GM12878 (cell line): ENCODE measurements at regions not wholly inside any gene's neighbourhood (a gene's known extent, or its start where the extent isn't known, plus 50 kb on each side); places are given as distances from the start of the nearest gene placed in this dataset.
"Not testable (repeated sequence)": the region's sequence is repeated elsewhere in the genome, so short reads cannot be mapped to it uniquely, and the experiment has no call there.

ENCODE experiments used
- ATAC-seq: fragments of 200-7000 bp; cut with Tn5 transposase; 3 replicates; pipeline ENCODE4 v1.9.1; 2020; ENCODE audit warnings: mild to moderate bottlenecking, moderate library complexity
- BruUV-seq: library from RNA; stranded (reverse); fragments of 400-500 nt; replicated peaks from 2 replicates; lab custom pipeline; 2021; lab: Mats Ljungman, UMichigan
- CTCF ChIA-PET: fragments of 300-600 bp; sonication (Branson Sonifier 250); formaldehyde crosslinking; extraction: SDS; loops from one replicate; lab custom pipeline; 2021; ENCODE audit warnings: inconsistent platforms; lab: Yijun Ruan, JAX
- POLR2A ChIA-PET: fragments of 350-600 bp; formaldehyde crosslinking; extraction: SDS; loops from one replicate; lab custom pipeline; 2021; ENCODE audit warnings: inconsistent platforms; lab: Charles Lee
- RAD21 ChIA-PET: fragments of 300-600 bp; sonication (Branson Sonifier 250); formaldehyde crosslinking; loops from one replicate; lab custom pipeline; 2023; ENCODE audit warnings: antibody characterized with exemption; ENCODE audit not compliant: unreplicated experiment; lab: Charles Lee
- SMC1A ChIA-PET: fragments of 300-600 bp; sonication (Branson Sonifier 250); formaldehyde crosslinking; loops from one replicate; lab custom pipeline; 2023; ENCODE audit not compliant: unreplicated experiment, uncharacterized antibody; lab: Charles Lee
- DNase-seq: peaks from one replicate; pipeline ENCODE4 v3.0.0-alpha.2; 2011; ENCODE audit warnings: low read depth, low spot score
- FAIRE-seq: peaks from 3 replicates; lab custom pipeline; 2011; peaks lifted over from hg19 to GRCh38; lab: Jason Lieb, UNC
- H2AFZ ChIP-seq: 2 replicates; pipeline ENCODE4 v1.6.0; 2011; ENCODE audit warnings: low read depth, low read length, control low read depth; ENCODE audit not compliant: control insufficient read depth
- H3K27ac ChIP-seq: 2 replicates; pipeline ENCODE4 v1.5.1; 2011; ENCODE audit warnings: control low read depth; ENCODE audit not compliant: control insufficient read depth, insufficient read depth
- H3K27me3 ChIP-seq, 2 experiments: replicated peaks in 1 of 2; 2 replicates each; pipeline versions ENCODE4 v1.6.0 to v1.6.1; 2011; ENCODE audit warnings: low read length in 1 of 2; ENCODE audit not compliant: control insufficient read depth in 2 of 2, insufficient read depth in 2 of 2
- H3K36me3 ChIP-seq, 2 experiments: 2 replicates each; pipeline ENCODE4 v1.5.1; 2011; ENCODE audit warnings: low read length in 1 of 2; ENCODE audit not compliant: control insufficient read depth in 2 of 2, insufficient read depth in 2 of 2
- H3K4me1 ChIP-seq: 2 replicates; pipeline ENCODE4 v1.6.1; 2011; ENCODE audit warnings: mild to moderate bottlenecking, low read length, moderate library complexity, mixed read lengths; ENCODE audit not compliant: control insufficient read depth, insufficient read depth
- H3K4me2 ChIP-seq: 2 replicates; pipeline ENCODE4 v1.6.0; 2011; ENCODE audit warnings: control low read depth; ENCODE audit not compliant: control insufficient read depth, insufficient read depth
- H3K4me3 ChIP-seq: fragments of 200-600 bp; sonication (generic); 2 replicates; pipeline ENCODE4 v1.5.1; 2016
- H3K79me2 ChIP-seq: 2 replicates; pipeline ENCODE4 v1.6.0; 2011; ENCODE audit warnings: low read length; ENCODE audit not compliant: control insufficient read depth, insufficient read depth
- H3K9ac ChIP-seq: 2 replicates; pipeline ENCODE4 v1.8.0; 2011; ENCODE audit warnings: low read length, control low read depth, mixed read lengths; ENCODE audit not compliant: control insufficient read depth, insufficient read depth
- H3K9me3 ChIP-seq: replicated peaks from 3 replicates; pipeline ENCODE4 v1.5.1; 2011; ENCODE audit warnings: mild to moderate bottlenecking, low read length; ENCODE audit not compliant: control insufficient read depth, insufficient read depth
- H4K20me1 ChIP-seq: 2 replicates; pipeline ENCODE4 v1.6.0; 2011; ENCODE audit not compliant: control insufficient read depth, insufficient read depth
- E2F4 ChIP-seq: IDR thresholded peaks from 2 replicates; pipeline ENCODE4 v1.6.1; 2012; ENCODE audit warnings: low read depth, low read length, improper control_type of control experiment
- FOXM1 ChIP-seq: IDR thresholded peaks from 2 replicates; pipeline ENCODE4 v1.6.1; 2012; ENCODE audit warnings: low read depth, mild to moderate bottlenecking, inconsistent platforms, low read length, moderate library complexity
- GABPA ChIP-seq: IDR thresholded peaks from 2 replicates; pipeline ENCODE4 v1.6.1; 2014; ENCODE audit warnings: antibody characterized with exemption, low read depth, mild to moderate bottlenecking, inconsistent platforms
- HDAC6 ChIP-seq: fragments of 200-600 bp; sonication (generic); IDR thresholded peaks from one replicate; pipeline ENCODE4 v1.8.0; 2017; ENCODE audit warnings: antibody characterized with exemption; ENCODE audit not compliant: unreplicated experiment
- IKZF2 ChIP-seq, 2 experiments: fragments of 450-650 bp; IDR thresholded peaks; 2 replicates each; pipeline ENCODE4 v1.6.1; 2017; ENCODE audit warnings: mild to moderate bottlenecking in 2 of 2, moderate library complexity in 2 of 2
- JUND ChIP-seq: IDR thresholded peaks from 2 replicates; pipeline ENCODE4 v1.6.1; 2012; ENCODE audit warnings: low read depth, mild to moderate bottlenecking, low read length, improper control_type of control experiment, moderate library complexity
- KDM1A ChIP-seq: fragments of 200-600 bp; sonication (generic); IDR thresholded peaks from 2 replicates; pipeline ENCODE4 v1.6.1; 2016; ENCODE audit warnings: borderline replicate concordance
- KLF5 ChIP-seq: fragments of 450-650 bp; IDR thresholded peaks from 2 replicates; pipeline ENCODE4 v1.6.1; 2014; ENCODE audit warnings: mild to moderate bottlenecking; ENCODE audit not compliant: partially characterized antibody
- MTA2 ChIP-seq: fragments of 450-650 bp; IDR thresholded peaks from 2 replicates; pipeline ENCODE4 v1.6.1; 2016; ENCODE audit warnings: low read depth, mild to moderate bottlenecking, moderate library complexity
- SREBF2 ChIP-seq: IDR thresholded peaks from 2 replicates; pipeline ENCODE4 v1.6.1; 2012; ENCODE audit warnings: mild to moderate bottlenecking, low read length
- TAF1 ChIP-seq: IDR thresholded peaks from 2 replicates; pipeline ENCODE4 v1.6.1; 2011; ENCODE audit warnings: mild to moderate bottlenecking, low read depth, low read length, borderline replicate concordance
- YY1 ChIP-seq: IDR thresholded peaks from 2 replicates; pipeline ENCODE4 v1.6.1; 2011; ENCODE audit warnings: low read depth, mild to moderate bottlenecking, low read length
- ZSCAN29 ChIP-seq: fragments of 450-650 bp; IDR thresholded peaks from 2 replicates; pipeline ENCODE4 v1.6.1; 2017; ENCODE audit warnings: mild to moderate bottlenecking, moderate library complexity
- WGBS: methylation state at CpG from one replicate; pipeline ENCODE4 v1.1.6; 2016; ENCODE audit warnings: low lambda C conversion rate; ENCODE audit not compliant: insufficient replicate concordance, insufficient coverage; ENCODE audit errors: missing lambda C conversion rate; 5-methylcytosine and 5-hydroxymethylcytosine counted together
- in situ Hi-C: fragments of 300-500 bp; cut with MboI; formaldehyde crosslinking; loops from 9 replicates; pipeline ENCODE4 v1.14.3; 2018; ENCODE audit warnings: mixed read lengths
- intact Hi-C: fragments of 100-400 bp; cut with micrococcal nuclease; formaldehyde crosslinking; loops from one replicate; pipeline ENCODE4 v1.14.2; 2022; ENCODE audit not compliant: unreplicated experiment

GRCh38 chr13:87244256-87244890 is 426.8 kb upstream of the SLITRK5 start:
- Histone ChIP-seq H3K4me1 (no peaks in the 10 kb centered on the region), H2AFZ (no peak overlapping the region), H3K4me3 (no peak overlapping the region), H3K27me3 (no peaks in the 10 kb centered on the region), H3K79me2 (no peaks in the 10 kb centered on the region), H3K36me3 (no peaks in the 10 kb centered on the region), H3K4me2 (no peak overlapping the region), H3K9ac (no peak overlapping the region), H3K27ac (no peak overlapping the region), H3K9me3 (no peaks in the 10 kb centered on the region), H4K20me1 (no peaks in the 10 kb centered on the region)
- ATAC-seq: no peak
- SMC1A ChIA-PET: no interaction called here
- DNase-seq: no peak
- BruUV-seq: no TSS peak
- RAD21 ChIA-PET: no interaction called here
- TF ChIP-seq IKZF2 (IDR thresholded peaks at IDR 0.05) (no peak), KLF5 (no peak), SREBF2 (no peak), FOXM1 (no peak), E2F4 (no peak), TAF1 (no peak), JUND (no peak), GABPA (no peak), MTA2 (no peak), ZSCAN29 (no peak), YY1 (no peak), KDM1A (no peak), HDAC6 (no peak)
- CTCF ChIA-PET: no interaction called here
- intact Hi-C loops (no loop called here), in situ Hi-C loops (no loop called here)
- POLR2A ChIA-PET: no interaction called here
- FAIRE-seq: no peak
- 27% methylated on average over 3 of the region's 3 CpGs for WGBS

- H3K9ac ChIP-seq, H4K20me1 ChIP-seq, intact Hi-C loops, FAIRE-seq, H3K4me2 ChIP-seq, H3K4me3 ChIP-seq, in situ Hi-C loops, H3K4me1 ChIP-seq, H3K36me3 ChIP-seq, BruUV-seq, H2AFZ ChIP-seq, H3K27ac ChIP-seq, H3K79me2 ChIP-seq, ATAC-seq, DNase-seq, H3K27me3 ChIP-seq, H3K9me3 ChIP-seq: not testable (repeated sequence)
- ChIA-PET SMC1A (interaction anchor here (0.9 to 1.1 kb wide), 3 partner anchors 15 to 123 kb away, joined by 3 read pairs; no protein-coding TSS in a partner anchor), POLR2A (interaction anchor here (0.7 kb wide), 1 partner anchor 422 kb away, joined by 6 read pairs; no protein-coding TSS in a partner anchor), RAD21 (interaction anchor here (1.2 kb wide), 1 partner anchor 24 kb away, joined by 3 read pairs; no protein-coding TSS in a partner anchor), CTCF (interaction anchor here (1.2 to 1.3 kb wide), 2 partner anchors 9 to 24 kb away, joined by 5 to 6 read pairs; no protein-coding TSS in a partner anchor)
- WGBS: 39% methylated on average over 8 of the region's 8 CpGs
Observed at GRCh38 chr13:87249847-87250246, 421.3 kb upstream of the SLITRK5 start.
